Lower leg skin (tissue), 4 donors: ENCODE measurements at regions not wholly inside any gene's neighbourhood (a gene's known extent, or its start where the extent isn't known, plus 50 kb on each side); places are given as distances from the start of the nearest gene placed in this dataset.

Experiments used
- DNase-seq, 2 donors: peaks; one replicate each; pipeline ENCODE4 v3.0.0-alpha.2; 2019; ENCODE audit warnings: low spot score in 2 of 2
- H3K4me3 ChIP-seq: fragments of 200-600 bp; sonication (generic); 2 replicates; pipeline ENCODE4 v1.5.1; 2017; ENCODE audit warnings: mild to moderate bottlenecking, low read depth; ENCODE audit not compliant: poor library complexity, severe bottlenecking
- POLR2A ChIP-seq, 2 donors: fragments of 450-650 bp; IDR thresholded peaks; one replicate each; pipeline ENCODE4 v1.6.1; 2016 to 2017; ENCODE audit warnings: antibody characterized with exemption in 2 of 2, mild to moderate bottlenecking in 1 of 2, moderate library complexity in 1 of 2
- WGBS, 2 donors: methylation state at CpG; one replicate each; pipeline ENCODE4 v1.1.5; 2018; 5-methylcytosine and 5-hydroxymethylcytosine counted together
- intact Hi-C: fragments of 100-400 bp; cut with DNase I; formaldehyde crosslinking; loops from one replicate; pipeline ENCODE4 v1.15.0; 2023; ENCODE audit warnings: low total_unique reads
- TF ChIP-seq, protein P1 (sequence below), 3 donors: fragments of 450-650 bp; IDR thresholded peaks; one replicate each; pipeline ENCODE4 v1.5.1; 2016; ENCODE audit warnings: antibody characterized with exemption in 3 of 3, mild to moderate bottlenecking in 3 of 3, moderate library complexity in 2 of 3

DNA sequence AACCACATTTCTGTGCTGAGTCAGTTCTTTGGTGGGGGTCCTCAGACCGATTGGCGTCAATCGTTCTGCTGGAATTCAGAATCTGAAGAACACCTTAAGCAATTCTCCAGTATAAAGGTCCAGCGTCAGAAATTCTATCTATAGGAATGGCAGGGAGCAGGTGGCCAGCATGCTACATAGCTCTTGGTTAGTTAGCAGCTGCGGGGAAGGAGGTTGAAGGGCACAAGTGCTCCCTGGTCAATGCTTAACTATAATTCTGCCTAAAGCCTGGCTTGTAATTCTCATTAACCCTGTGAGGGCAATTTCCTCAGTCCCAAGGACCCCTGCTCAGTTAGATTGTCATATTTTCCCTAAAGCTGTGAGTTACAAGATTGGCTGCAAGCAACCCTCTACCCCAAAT is 54.3 kb upstream of the GALNT2 start:
- 94 to 98% methylated on average over 5 of the region's 5 CpGs for WGBS, 2 donors
- H3K4me3 ChIP-seq: no peak overlapping the region
- intact Hi-C loops: no loop called here
- no peak for TF ChIP-seq POLR2A (IDR thresholded peaks at IDR 0.05)
- TF ChIP-seq, protein P1, sequence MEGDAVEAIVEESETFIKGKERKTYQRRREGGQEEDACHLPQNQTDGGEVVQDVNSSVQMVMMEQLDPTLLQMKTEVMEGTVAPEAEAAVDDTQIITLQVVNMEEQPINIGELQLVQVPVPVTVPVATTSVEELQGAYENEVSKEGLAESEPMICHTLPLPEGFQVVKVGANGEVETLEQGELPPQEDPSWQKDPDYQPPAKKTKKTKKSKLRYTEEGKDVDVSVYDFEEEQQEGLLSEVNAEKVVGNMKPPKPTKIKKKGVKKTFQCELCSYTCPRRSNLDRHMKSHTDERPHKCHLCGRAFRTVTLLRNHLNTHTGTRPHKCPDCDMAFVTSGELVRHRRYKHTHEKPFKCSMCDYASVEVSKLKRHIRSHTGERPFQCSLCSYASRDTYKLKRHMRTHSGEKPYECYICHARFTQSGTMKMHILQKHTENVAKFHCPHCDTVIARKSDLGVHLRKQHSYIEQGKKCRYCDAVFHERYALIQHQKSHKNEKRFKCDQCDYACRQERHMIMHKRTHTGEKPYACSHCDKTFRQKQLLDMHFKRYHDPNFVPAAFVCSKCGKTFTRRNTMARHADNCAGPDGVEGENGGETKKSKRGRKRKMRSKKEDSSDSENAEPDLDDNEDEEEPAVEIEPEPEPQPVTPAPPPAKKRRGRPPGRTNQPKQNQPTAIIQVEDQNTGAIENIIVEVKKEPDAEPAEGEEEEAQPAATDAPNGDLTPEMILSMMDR (IDR thresholded peaks at IDR 0.05): no peak
- no peak for DNase-seq

DNA sequence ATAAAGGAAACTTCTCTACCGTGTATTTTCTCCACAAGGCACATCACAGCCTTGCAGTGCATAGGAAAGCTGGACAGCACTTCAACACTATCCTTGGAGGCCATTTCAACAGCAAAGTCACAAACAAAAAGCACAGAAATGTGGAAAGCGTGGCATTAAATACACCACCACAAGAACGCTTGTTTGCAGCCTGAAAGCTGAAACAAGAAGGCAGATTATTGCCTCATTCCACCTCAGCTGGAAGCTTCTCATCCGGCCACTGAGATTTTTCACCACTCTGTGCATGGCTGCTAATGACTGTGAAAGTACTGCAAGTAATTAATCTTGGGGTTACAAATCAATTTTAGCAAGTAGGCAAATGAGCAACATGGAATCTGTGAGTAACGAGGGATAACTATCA is 50.9 kb upstream of the GALNT2 start:
- H3K4me3 ChIP-seq: no peak overlapping the region
- WGBS, 2 donors: 75 to 79% methylated on average over 5 of the region's 5 CpGs

More for the DNA sequence above, 50.9 kb upstream of the GALNT2 start:
- intact Hi-C loops: no loop called here
- TF ChIP-seq, protein P1 (IDR thresholded peaks at IDR 0.05): no peak
- no peak for TF ChIP-seq POLR2A (IDR thresholded peaks at IDR 0.05)
- no peak for DNase-seq
